Thoracic aorta (tissue), 2 donors: ENCODE measurements at regions not wholly inside any gene's neighbourhood (a gene's known extent, or its start where the extent isn't known, plus 50 kb on each side); places are given as distances from the start of the nearest gene placed in this dataset.

Experiments used
- ATAC-seq: fragments of 150-250 bp; one replicate; pipeline ENCODE4 v1.8.0; 2017; ENCODE audit warnings: low read depth; ENCODE audit not compliant: insufficient number of reproducible peaks, low FRiP score
- DNase-seq: peaks from one replicate; pipeline ENCODE4 v3.0.0-alpha.2; 2020; ENCODE audit warnings: low spot score
- H3K27ac ChIP-seq, 2 donors: fragments of 200-600 bp; sonication (generic); 1 replicate in 1 of 2; 2 replicates in 1 of 2; pipeline ENCODE4 v1.5.1; 2016; ENCODE audit warnings: mild to moderate bottlenecking in 2 of 2, moderate library complexity in 2 of 2
- H3K27me3 ChIP-seq: fragments of 200-600 bp; sonication (generic); replicated peaks from 2 replicates; pipeline ENCODE4 v1.6.0; 2016; ENCODE audit warnings: mild to moderate bottlenecking; ENCODE audit not compliant: insufficient read depth
- H3K36me3 ChIP-seq: fragments of 200-600 bp; sonication (generic); one replicate; pipeline ENCODE4 v1.5.1; 2016
- H3K4me1 ChIP-seq, 2 donors: fragments of 200-600 bp; sonication (generic); 1 replicate in 1 of 2; 2 replicates in 1 of 2; pipeline versions ENCODE4 v1.5.1 to v1.6.0; 2016; ENCODE audit warnings: low read depth in 2 of 2, mild to moderate bottlenecking in 1 of 2; ENCODE audit not compliant: control insufficient read depth in 1 of 2
- H3K4me3 ChIP-seq: fragments of 200-600 bp; sonication (generic); 2 replicates; pipeline ENCODE4 v1.5.1; 2016; ENCODE audit warnings: mild to moderate bottlenecking
- H3K9me3 ChIP-seq: fragments of 200-600 bp; sonication (generic); 2 replicates; pipeline ENCODE4 v1.5.1; 2016
- CTCF ChIP-seq: fragments of 200-600 bp; sonication (generic); IDR thresholded peaks from one replicate; pipeline ENCODE4 v1.5.1; 2019; ENCODE audit warnings: antibody characterized with exemption

GRCh38 chr13:104678161-104678560, 1611.9 kb upstream of the SLC10A2 start:
- Histone ChIP-seq H3K9me3 (no peaks in the 10 kb centered on the region), H3K27ac (no peak overlapping the region), H3K4me1 (no peaks in the 10 kb centered on the region), H3K36me3 (no peaks in the 10 kb centered on the region), H3K4me3 (no peak overlapping the region), H3K27me3 (no peaks in the 10 kb centered on the region)
- ATAC-seq (no peak), DNase-seq (no peak)
- TF ChIP-seq CTCF = no peak

GRCh38 chr13:104671901-104672300, 1605.7 kb upstream of the SLC10A2 start:
- Histone ChIP-seq H3K4me1 (no peaks in the 10 kb centered on the region), H3K4me3 (no peak overlapping the region), H3K36me3 (no peaks in the 10 kb centered on the region), H3K27ac (no peak overlapping the region), H3K27me3 (no peaks in the 10 kb centered on the region), H3K9me3 (no peaks in the 10 kb centered on the region)
- no peak for DNase-seq
- no peak for ATAC-seq
- no peak for TF ChIP-seq CTCF

GRCh38 chr13:104657196-104657595, 1591.0 kb upstream of the SLC10A2 start:
- H3K36me3 ChIP-seq = no peaks in the 10 kb centered on the region
- H3K27ac ChIP-seq = no peak overlapping the region
- no peaks in the 10 kb centered on the region for H3K9me3 ChIP-seq
- ATAC-seq = no peak
- no peak for DNase-seq
- H3K27me3 ChIP-seq = no peaks in the 10 kb centered on the region
- no peak overlapping the region for H3K4me3 ChIP-seq
- no peak for TF ChIP-seq CTCF
- H3K4me1 ChIP-seq = no peaks in the 10 kb centered on the region

- Histone ChIP-seq H3K4me3 (no peak overlapping the region), H3K27ac (no peak overlapping the region), H3K27me3 (no peaks in the 10 kb centered on the region), H3K9me3 (no peaks in the 10 kb centered on the region), H3K4me1 (no peaks in the 10 kb centered on the region), H3K36me3 (no peaks in the 10 kb centered on the region)
- TF ChIP-seq CTCF = no peak
- DNase-seq (no peak), ATAC-seq (no peak)
Measured at GRCh38 chr13:104650431-104650830, 1584.2 kb upstream of the SLC10A2 start.

GRCh38 chr13:104648291-104648690, 1582.1 kb upstream of the SLC10A2 start:
- Histone ChIP-seq H3K4me3 (no peak overlapping the region), H3K27me3 (no peaks in the 10 kb centered on the region), H3K9me3 (no peaks in the 10 kb centered on the region), H3K27ac (no peak overlapping the region), H3K4me1 (no peaks in the 10 kb centered on the region), H3K36me3 (no peaks in the 10 kb centered on the region)
- TF ChIP-seq CTCF = no peak
- no peak for DNase-seq
- ATAC-seq = no peak
